ENCODE measurements at regions not wholly inside any gene's neighbourhood (a gene's known extent, or its start where the extent isn't known, plus 50 kb on each side); places are given as distances from the start of the nearest gene placed in this dataset.

- Histone ChIP-seq H3K79me2 (ENCODE audit: control insufficient read depth, insufficient read depth, low read length) (no peaks in the 10 kb centered on the region), H3K9me1 (ENCODE audit: control insufficient read depth, extremely low read depth, insufficient read depth, low read length) (no peaks in the 10 kb centered on the region), H3K4me2 (ENCODE audit: control insufficient read depth, extremely low read depth, insufficient read depth, low read depth, low read length) (peak overlapping the region; percentile 39), H3K9ac (ENCODE audit: control insufficient read depth, extremely low read depth, insufficient read depth, low read length) (no peak overlapping the region), H3K27ac (ENCODE audit: control insufficient read depth, insufficient read depth, low read length) (no peak overlapping the region), H3K36me3 (ENCODE audit: control insufficient read depth in 2 of 2, extremely low read depth in 1 of 2, insufficient read depth in 2 of 2, low read length in 2 of 2) (no peaks in the 10 kb centered on the region), H3K27me3 (ENCODE audit: control insufficient read depth, extremely low read depth, insufficient read depth, low read length) (no peaks in the 10 kb centered on the region), H2AFZ (ENCODE audit: control insufficient read depth, low read length) (no peak overlapping the region), H4K20me1 (ENCODE audit: control insufficient read depth, extremely low read depth, insufficient read depth, low read length) (no peaks in the 10 kb centered on the region), H3K4me1 (ENCODE audit: control insufficient read depth, extremely low read depth, insufficient read depth, low read length) (peaks cover 8% of the 10 kb centered on the region), H3K4me3 (ENCODE audit: control insufficient read depth in 2 of 3, extremely low read depth in 1 of 3, insufficient read depth in 2 of 3, low read depth in 1 of 3, low read length in 3 of 3) (no peak overlapping the region), H3K9me3 (ENCODE audit: control insufficient read depth, low read depth, low read length) (no peaks in the 10 kb centered on the region)
- no peak for TF ChIP-seq EZH2 (IDR thresholded peaks at IDR 0.05; ENCODE audit: low read length)
- no peak for TF ChIP-seq CTCF (optimal IDR thresholded peaks at IDR 0.05 in 1 of 3, IDR thresholded peaks at IDR 0.05 in 1 of 3, conservative IDR thresholded peaks at IDR 0.05 in 1 of 3; ENCODE audit: extremely low read depth in 1 of 3, insufficient read depth in 2 of 3, low read length in 3 of 3)
- DNase-seq (ENCODE audit: low read depth, low spot score) (peak; percentile 1), FAIRE-seq (no peak)
- dilution Hi-C loops (cut with MboI; ENCODE audit: extremely low pct_ligation_motif_present, low sequenced_read_pairs): no loop called here
Observed at GRCh38 chr2:204027091-204027490, 90.5 kb downstream of the ICOS start.

- Histone ChIP-seq H3K9me3 (ENCODE audit: control insufficient read depth, low read depth, low read length) (no peaks in the 10 kb centered on the region), H2AFZ (ENCODE audit: control insufficient read depth, low read length) (no peak overlapping the region), H3K4me2 (ENCODE audit: control insufficient read depth, extremely low read depth, insufficient read depth, low read depth, low read length) (no peak overlapping the region), H3K4me1 (ENCODE audit: control insufficient read depth, extremely low read depth, insufficient read depth, low read length) (peaks cover 8% of the 10 kb centered on the region), H3K9ac (ENCODE audit: control insufficient read depth, extremely low read depth, insufficient read depth, low read length) (no peak overlapping the region), H3K9me1 (ENCODE audit: control insufficient read depth, extremely low read depth, insufficient read depth, low read length) (no peaks in the 10 kb centered on the region), H3K27ac (ENCODE audit: control insufficient read depth, insufficient read depth, low read length) (no peak overlapping the region), H3K27me3 (ENCODE audit: control insufficient read depth, extremely low read depth, insufficient read depth, low read length) (no peaks in the 10 kb centered on the region), H3K4me3 (ENCODE audit: control insufficient read depth in 2 of 3, extremely low read depth in 1 of 3, insufficient read depth in 2 of 3, low read depth in 1 of 3, low read length in 3 of 3) (no peak overlapping the region), H3K36me3 (ENCODE audit: control insufficient read depth in 2 of 2, extremely low read depth in 1 of 2, insufficient read depth in 2 of 2, low read length in 2 of 2) (no peaks in the 10 kb centered on the region), H3K79me2 (ENCODE audit: control insufficient read depth, insufficient read depth, low read length) (no peaks in the 10 kb centered on the region), H4K20me1 (ENCODE audit: control insufficient read depth, extremely low read depth, insufficient read depth, low read length) (no peaks in the 10 kb centered on the region)
- dilution Hi-C loops (cut with MboI; ENCODE audit: extremely low pct_ligation_motif_present, low sequenced_read_pairs): no loop called here
- FAIRE-seq (no peak), DNase-seq (ENCODE audit: low read depth, low spot score) (no peak)
- TF ChIP-seq CTCF (optimal IDR thresholded peaks at IDR 0.05 in 1 of 3, IDR thresholded peaks at IDR 0.05 in 1 of 3, conservative IDR thresholded peaks at IDR 0.05 in 1 of 3; ENCODE audit: extremely low read depth in 1 of 3, insufficient read depth in 2 of 3, low read length in 3 of 3) (no peak), EZH2 (IDR thresholded peaks at IDR 0.05; ENCODE audit: low read length) (no peak)
Observed at GRCh38 chr2:204030322-204030721, 93.8 kb downstream of the ICOS start.

Measured in keratinocyte (primary cell).